ENCODE measurements at regions not wholly inside any gene's neighbourhood (a gene's known extent, or its start where the extent isn't known, plus 50 kb on each side); places are given as distances from the start of the nearest gene placed in this dataset.

GRCh38 chr1:239840336-239840735 lies 251.3 kb upstream of the FMN2 start:
- FAIRE-seq, result no peak

- no peak for FAIRE-seq
Measured at GRCh38 chr1:239840790-239841189, 250.9 kb upstream of the FMN2 start.

GRCh38 chr1:239841631-239842030 lies 250.1 kb upstream of the FMN2 start:
- FAIRE-seq, result no peak

GRCh38 chr1:239843541-239843940 lies 248.1 kb upstream of the FMN2 start:
- no peak for FAIRE-seq

- no peak for FAIRE-seq
Measured at GRCh38 chr1:239844833-239845232, 246.8 kb upstream of the FMN2 start.

GRCh38 chr1:239854922-239855321 lies 236.8 kb upstream of the FMN2 start:
- no peak for FAIRE-seq

GRCh38 chr1:239856067-239856466 lies 235.6 kb upstream of the FMN2 start:
- FAIRE-seq, result no peak

GRCh38 chr1:239856924-239857323 lies 234.8 kb upstream of the FMN2 start:
- no peak for FAIRE-seq

GRCh38 chr1:239858057-239858456 lies 233.6 kb upstream of the FMN2 start:
- no peak for FAIRE-seq

- FAIRE-seq, result no peak
Measured at GRCh38 chr1:239858529-239858928, 233.2 kb upstream of the FMN2 start.

GRCh38 chr1:239861985-239862384 lies 229.7 kb upstream of the FMN2 start:
- no peak for FAIRE-seq

- no peak for FAIRE-seq
Measured at GRCh38 chr1:239868058-239868832, 223.4 kb upstream of the FMN2 start.

GRCh38 chr1:239870194-239870593 lies 221.5 kb upstream of the FMN2 start:
- no peak for FAIRE-seq

GRCh38 chr1:239872626-239873025 lies 219.1 kb upstream of the FMN2 start:
- no peak for FAIRE-seq

- FAIRE-seq, result no peak
Measured at GRCh38 chr1:239874831-239875230, 216.9 kb upstream of the FMN2 start.

GRCh38 chr1:239879321-239880170 lies 212.1 kb upstream of the FMN2 start:
- FAIRE-seq, result no peak

- no peak for FAIRE-seq
Measured at GRCh38 chr1:239882967-239883366, 208.7 kb upstream of the FMN2 start.

- no peak for FAIRE-seq
Measured at GRCh38 chr1:239884796-239885195, 206.9 kb upstream of the FMN2 start.

GRCh38 chr1:239886266-239886665 lies 205.4 kb upstream of the FMN2 start:
- no peak for FAIRE-seq

GRCh38 chr1:239888639-239889038 lies 203.0 kb upstream of the FMN2 start:
- FAIRE-seq, result no peak

GRCh38 chr1:239891621-239892358 lies 199.9 kb upstream of the FMN2 start:
- no peak for FAIRE-seq

- no peak for FAIRE-seq
Measured at GRCh38 chr1:239892602-239893001, 199.1 kb upstream of the FMN2 start.

GRCh38 chr1:239893127-239893731 lies 198.5 kb upstream of the FMN2 start:
- no peak for FAIRE-seq

Measured in islet of Langerhans (tissue), 1 donor.